AG20443 (cell line): ENCODE measurements at regions not wholly inside any gene's neighbourhood (a gene's known extent, or its start where the extent isn't known, plus 50 kb on each side); places are given as distances from the start of the nearest gene placed in this dataset.

ENCODE experiments used
- DNase-seq: peaks from one replicate; pipeline ENCODE4 v3.0.0; 2012; ENCODE audit warnings: low spot score, mixed read lengths

GRCh38 chr14:71362282-71362681 lies 455.0 kb downstream of the PCNX1 start:
- DNase-seq, result no peak

- DNase-seq, result peak; percentile 53
Observed at GRCh38 chr14:71362920-71363584, 455.8 kb downstream of the PCNX1 start.

GRCh38 chr14:71363946-71364925 lies 457.0 kb downstream of the PCNX1 start:
- peak; percentile 23 for DNase-seq

GRCh38 chr14:71365361-71365760 lies 458.1 kb downstream of the PCNX1 start:
- DNase-seq, result no peak

- DNase-seq, result no peak
Observed at GRCh38 chr14:71366861-71367260, 459.6 kb downstream of the PCNX1 start.

GRCh38 chr14:71371711-71372396 lies 464.6 kb downstream of the PCNX1 start:
- peak; percentile 37 for DNase-seq

- DNase-seq, result peak; percentile 22
Observed at GRCh38 chr14:71372411-71372838, 465.2 kb downstream of the PCNX1 start.

GRCh38 chr14:71373773-71374172 lies 466.5 kb downstream of the PCNX1 start:
- no peak for DNase-seq

- DNase-seq, result no peak
Observed at GRCh38 chr14:71374989-71375388, 467.7 kb downstream of the PCNX1 start.

- DNase-seq, result no peak
Observed at GRCh38 chr14:71377099-71377498, 469.8 kb downstream of the PCNX1 start.

- peak; percentile 24 for DNase-seq
Observed at GRCh38 chr14:71380271-71380670, 473.0 kb downstream of the PCNX1 start.

- DNase-seq, result no peak
Observed at GRCh38 chr14:71381814-71382213, 474.6 kb downstream of the PCNX1 start.

- DNase-seq, result no peak
Observed at GRCh38 chr14:71382315-71382714, 475.1 kb downstream of the PCNX1 start.

- DNase-seq, result no peak
Observed at GRCh38 chr14:71383510-71383909, 476.3 kb downstream of the PCNX1 start.

GRCh38 chr14:71384007-71384845 lies 477.0 kb downstream of the PCNX1 start:
- DNase-seq, result no peak

- DNase-seq, result no peak
Observed at GRCh38 chr14:71387753-71388152, 480.5 kb downstream of the PCNX1 start.

- no peak for DNase-seq
Observed at GRCh38 chr14:71388336-71388735, 481.1 kb downstream of the PCNX1 start.

- DNase-seq, result no peak
Observed at GRCh38 chr14:71388862-71389261, 481.6 kb downstream of the PCNX1 start.

GRCh38 chr14:71394386-71394785 lies 487.1 kb downstream of the PCNX1 start:
- no peak for DNase-seq

- peak; percentile 24 for DNase-seq
Observed at GRCh38 chr14:71395151-71395604, 487.9 kb downstream of the PCNX1 start.

- DNase-seq, result no peak
Observed at GRCh38 chr14:71395636-71396035, 488.4 kb downstream of the PCNX1 start.
